IMR-90 (cell line): ENCODE measurements at regions not wholly inside any gene's neighbourhood (a gene's known extent, or its start where the extent isn't known, plus 50 kb on each side); places are given as distances from the start of the nearest gene placed in this dataset.

Experiments
- ATAC-seq: fragments of 200-7000 bp; cut with Tn5 transposase; 2 replicates; pipeline ENCODE4 v1.9.1; 2020; ENCODE audit warnings: low read depth, mild to moderate bottlenecking, moderate library complexity
- BruUV-seq: library from RNA; stranded (reverse); fragments of 400-500 nt; replicated peaks from 2 replicates; lab custom pipeline; 2021; lab: Mats Ljungman, UMichigan
- CTCF ChIA-PET: fragments of 300-600 bp; formaldehyde crosslinking; extraction: SDS; loops from one replicate; lab custom pipeline; 2021; ENCODE audit warnings: antibody characterized with exemption; lab: Yijun Ruan, JAX
- POLR2A ChIA-PET: fragments of 300-600 bp; sonication (Branson Sonifier 250); formaldehyde crosslinking; loops from one replicate; lab custom pipeline; 2022; ENCODE audit warnings: antibody characterized with exemption; ENCODE audit not compliant: unreplicated experiment; lab: Charles Lee
- DNase-seq: peaks from one replicate; pipeline ENCODE4 v3.0.0; 2013
- H2AFZ ChIP-seq: replicated peaks from 2 replicates; pipeline ENCODE3; 2013; ENCODE audit warnings: low read length, mild to moderate bottlenecking; ENCODE audit not compliant: poor library complexity
- H2AK5ac ChIP-seq: 2 replicates; pipeline ENCODE4 v1.6.1; 2013; ENCODE audit warnings: low read depth, low read length, inconsistent platforms
- H2AK9ac ChIP-seq: replicated peaks from 2 replicates; pipeline ENCODE3; 2013; ENCODE audit warnings: mild to moderate bottlenecking, low read depth, low read length, moderate library complexity; ENCODE audit not compliant: poor library complexity
- H2BK120ac ChIP-seq: 2 replicates; pipeline ENCODE4 v1.6.1; 2013; ENCODE audit warnings: low read depth, low read length, inconsistent platforms
- H2BK15ac ChIP-seq: 3 replicates; pipeline ENCODE4 v1.6.1; 2013; ENCODE audit warnings: low read depth, low read length, inconsistent platforms
- H2BK20ac ChIP-seq: 2 replicates; pipeline ENCODE4 v1.6.1; 2013; ENCODE audit warnings: low read depth, mild to moderate bottlenecking, inconsistent platforms, low read length, moderate library complexity
- H2BK5ac ChIP-seq: 2 replicates; pipeline ENCODE4 v1.6.1; 2013; ENCODE audit warnings: mild to moderate bottlenecking, low read depth, low read length, inconsistent platforms; ENCODE audit not compliant: poor library complexity, severe bottlenecking
- H3K14ac ChIP-seq: replicated peaks from 2 replicates; pipeline ENCODE4 v1.6.1; 2013; ENCODE audit warnings: low read depth, low read length, inconsistent platforms
- H3K18ac ChIP-seq: 2 replicates; pipeline ENCODE4 v1.6.1; 2013; ENCODE audit warnings: low read depth, low read length, control low read depth
- H3K23ac ChIP-seq: 2 replicates; pipeline ENCODE4 v1.6.1; 2013; ENCODE audit warnings: low read depth, low read length, inconsistent platforms
- H3K27ac ChIP-seq: 2 replicates; pipeline ENCODE4 v1.5.1; 2013; ENCODE audit warnings: mild to moderate bottlenecking, control low read depth, low read length; ENCODE audit not compliant: insufficient read depth
- H3K27me3 ChIP-seq: 2 replicates; pipeline ENCODE4 v1.6.1; 2013; ENCODE audit warnings: low read length; ENCODE audit not compliant: control insufficient read depth, insufficient read depth
- H3K36me3 ChIP-seq: 2 replicates; pipeline ENCODE4 v1.6.1; 2013; ENCODE audit warnings: low read length, mixed read lengths; ENCODE audit not compliant: control insufficient read depth, insufficient read depth
- H3K4ac ChIP-seq: 2 replicates; pipeline ENCODE4 v1.6.1; 2013; ENCODE audit warnings: low read depth, low read length, inconsistent platforms
- H3K4me1 ChIP-seq: 2 replicates; pipeline ENCODE4 v1.6.1; 2013; ENCODE audit warnings: low read length, mixed read lengths; ENCODE audit not compliant: control insufficient read depth, insufficient read depth
- H3K4me2 ChIP-seq: 2 replicates; pipeline ENCODE4 v1.6.1; 2013; ENCODE audit warnings: low read depth, mild to moderate bottlenecking, control low read depth, low read length, moderate library complexity
- H3K4me3 ChIP-seq: 2 replicates; pipeline ENCODE4 v1.5.1; 2013; ENCODE audit warnings: low read depth, mild to moderate bottlenecking, control low read depth, low read length, moderate library complexity; ENCODE audit not compliant: insufficient read depth
- H3K56ac ChIP-seq: 2 replicates; pipeline ENCODE4 v1.6.1; 2013; ENCODE audit warnings: low read length, inconsistent platforms; ENCODE audit not compliant: insufficient read depth; ENCODE audit errors: extremely low read depth
- H3K79me1 ChIP-seq, 2 experiments: 2 replicates each; pipeline ENCODE4 v1.6.1; 2013; ENCODE audit warnings: low read length in 2 of 2, inconsistent platforms in 1 of 2, low read depth in 1 of 2
- H3K9ac ChIP-seq: 2 replicates; pipeline ENCODE4 v1.6.1; 2013; ENCODE audit warnings: low read depth, low read length, control low read depth
- H3K9me1 ChIP-seq: 2 replicates; pipeline ENCODE4 v1.6.1; 2013; ENCODE audit warnings: low read length, inconsistent platforms; ENCODE audit not compliant: insufficient read depth
- H3K9me3 ChIP-seq: 2 replicates; pipeline ENCODE4 v1.6.1; 2013; ENCODE audit warnings: low read length; ENCODE audit not compliant: control insufficient read depth, insufficient read depth
- H4K20me1 ChIP-seq: 2 replicates; pipeline ENCODE4 v1.6.1; 2013; ENCODE audit warnings: low read length, inconsistent platforms; ENCODE audit not compliant: insufficient read depth
- H4K5ac ChIP-seq: 2 replicates; pipeline ENCODE4 v1.6.1; 2013; ENCODE audit warnings: mild to moderate bottlenecking, low read depth, low read length, control low read depth
- H4K8ac ChIP-seq, 2 experiments: 2 replicates each; pipeline ENCODE4 v1.6.1; 2013; ENCODE audit warnings: low read depth in 2 of 2, low read length in 2 of 2, control low read depth in 1 of 2, inconsistent platforms in 1 of 2
- H4K91ac ChIP-seq: 2 replicates; pipeline ENCODE4 v1.6.1; 2013; ENCODE audit warnings: low read depth, low read length, inconsistent platforms; ENCODE audit not compliant: insufficient read depth
- BHLHE40 ChIP-seq: fragments of 150-350 bp; IDR thresholded peaks from 2 replicates; pipeline ENCODE4 v1.6.1; 2016; ENCODE audit warnings: mild to moderate bottlenecking, low read depth, low read length
- CEBPB ChIP-seq: IDR thresholded peaks from 2 replicates; pipeline ENCODE4 v1.6.1; 2012; ENCODE audit warnings: low read depth, low read length, improper control_type of control experiment
- CHD1 ChIP-seq: IDR thresholded peaks from 2 replicates; pipeline ENCODE4 v1.6.1; 2012; ENCODE audit warnings: low read depth, low read length, improper control_type of control experiment
- CTCF ChIP-seq: conservative IDR thresholded peaks from 2 replicates; pipeline ENCODE4 v1.5.1; 2012; ENCODE audit warnings: mild to moderate bottlenecking, low read depth, low read length, improper control_type of control experiment
- ELK1 ChIP-seq: fragments of 150-350 bp; IDR thresholded peaks from 2 replicates; pipeline ENCODE4 v1.6.1; 2016; ENCODE audit warnings: low read depth, mild to moderate bottlenecking, low read length, moderate library complexity, borderline replicate concordance
- FOS ChIP-seq: fragments of 150-350 bp; IDR thresholded peaks from 2 replicates; pipeline ENCODE4 v1.6.1; 2016; ENCODE audit warnings: low read depth, low read length
- MAFK ChIP-seq: IDR thresholded peaks from 2 replicates; pipeline ENCODE4 v1.6.1; 2012; ENCODE audit warnings: low read depth, low read length, improper control_type of control experiment
- MAZ ChIP-seq: IDR thresholded peaks from 2 replicates; pipeline ENCODE4 v1.6.1; 2012; ENCODE audit warnings: low read depth, mild to moderate bottlenecking, low read length, improper control_type of control experiment, moderate library complexity, borderline replicate concordance
- MXI1 ChIP-seq: IDR thresholded peaks from 2 replicates; pipeline ENCODE4 v1.6.1; 2012; ENCODE audit warnings: low read depth, mild to moderate bottlenecking, low read length, moderate library complexity, borderline replicate concordance
- NFE2L2 ChIP-seq: fragments of 150-350 bp; IDR thresholded peaks from 2 replicates; pipeline ENCODE4 v1.6.1; 2016; ENCODE audit warnings: low read depth, mild to moderate bottlenecking, low read length
- POLR2A ChIP-seq: IDR thresholded peaks from 2 replicates; pipeline ENCODE4 v1.6.1; 2012; ENCODE audit warnings: mild to moderate bottlenecking, low read depth, low read length
- RAD21 ChIP-seq: IDR thresholded peaks from 2 replicates; pipeline ENCODE4 v1.6.1; 2012; ENCODE audit warnings: low read length, improper control_type of control experiment
- RCOR1 ChIP-seq: IDR thresholded peaks from 2 replicates; pipeline ENCODE4 v1.6.1; 2012; ENCODE audit warnings: mild to moderate bottlenecking, low read length, improper control_type of control experiment; ENCODE audit not compliant: insufficient replicate concordance
- RFX5 ChIP-seq: IDR thresholded peaks from 2 replicates; pipeline ENCODE4 v1.8.0; 2012; ENCODE audit warnings: low read depth, mild to moderate bottlenecking, low read length, moderate library complexity
- SMC3 ChIP-seq: fragments of 150-350 bp; IDR thresholded peaks from 2 replicates; pipeline ENCODE4 v1.6.1; 2016; ENCODE audit warnings: low read depth, mild to moderate bottlenecking, antibody characterized with exemption, low read length, moderate library complexity
- USF2 ChIP-seq: fragments of 150-350 bp; IDR thresholded peaks from 2 replicates; pipeline ENCODE4 v1.6.1; 2017; ENCODE audit warnings: mild to moderate bottlenecking, antibody characterized with exemption, low read length, low read depth
- WGBS, 2 experiments: methylation state at CpG; one replicate each; pipeline versions ENCODE4 v1.1.5 to v1.1.7; 2013; ENCODE audit warnings: missing lambda C conversion rate in 2 of 2; ENCODE audit not compliant: insufficient read length in 1 of 2; ENCODE audit errors: extremely low coverage in 2 of 2; 5-methylcytosine and 5-hydroxymethylcytosine counted together
- dilution Hi-C: fragments of 300-500 bp; cut with HindIII; formaldehyde crosslinking; loops from one replicate; pipeline ENCODE4 v1.14.3; 2018; ENCODE audit warnings: low sequenced_read_pairs; ENCODE audit not compliant: unreplicated experiment
- in situ Hi-C: fragments of 300-500 bp; cut with MboI; formaldehyde crosslinking; loops from 3 replicates; pipeline ENCODE4 v1.14.3; 2019; ENCODE audit warnings: low sequenced_read_pairs, inconsistent platforms, mixed read lengths
- intact Hi-C: fragments of 100-400 bp; cut with micrococcal nuclease; formaldehyde crosslinking; loops from 2 replicates; pipeline ENCODE4 v1.10.0; 2022

DNA sequence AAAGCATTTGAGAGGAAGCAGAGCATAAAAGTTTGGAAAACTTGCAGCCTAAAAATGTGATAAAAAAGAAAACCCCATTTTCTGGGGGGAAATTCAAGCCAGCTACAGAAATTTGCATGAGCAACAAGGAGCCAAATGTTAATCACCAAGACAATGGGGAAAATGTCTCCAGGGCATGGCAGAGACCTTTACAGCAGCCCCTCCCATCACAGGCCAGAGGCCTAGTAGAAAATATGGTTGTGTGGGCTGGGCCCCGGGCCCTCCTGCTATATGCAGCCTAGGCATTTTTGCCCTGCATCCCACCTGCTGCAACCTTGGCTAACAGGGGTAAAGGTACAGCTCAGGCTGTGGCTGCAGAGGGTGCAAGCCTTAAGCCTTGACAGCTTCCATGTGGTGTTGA is 299.6 kb upstream of the NCAM2 start:
- no peak overlapping the region for H3K18ac ChIP-seq
- WGBS, 2 experiments = no CpG with 5 or more reads among the region's 1 CpG
- H3K4me2 ChIP-seq = no peak overlapping the region

More for the DNA sequence above, 299.6 kb upstream of the NCAM2 start:
- H2BK20ac ChIP-seq = no peak overlapping the region
- no peak overlapping the region for H3K9ac ChIP-seq
- no peaks in the 10 kb centered on the region for H4K20me1 ChIP-seq
- no peak overlapping the region for H3K4ac ChIP-seq
- no peak overlapping the region for H2AFZ ChIP-seq
- DNase-seq (no peak), ATAC-seq (no peak)
- no peak overlapping the region for H3K4me3 ChIP-seq
- H2BK5ac ChIP-seq = no peak overlapping the region
- H3K9me1 ChIP-seq = no peaks in the 10 kb centered on the region
- dilution Hi-C loops = no loop called here
- TF ChIP-seq USF2 = no peak
- TF ChIP-seq BHLHE40 = no peak
- no peak for TF ChIP-seq ELK1
- no peak for TF ChIP-seq MXI1
- TF ChIP-seq CTCF = no peak
- TF ChIP-seq RCOR1 = no peak
- TF ChIP-seq MAZ = no peak
- no peak for TF ChIP-seq POLR2A
- TF ChIP-seq FOS = no peak
- TF ChIP-seq CEBPB = no peak
- no peak for TF ChIP-seq NFE2L2
- no peak for TF ChIP-seq RFX5
- no peak for TF ChIP-seq MAFK
- TF ChIP-seq RAD21 = no peak
- TF ChIP-seq SMC3 = no peak
- TF ChIP-seq CHD1 = no peak
- intact Hi-C loops = no loop called here
- no peaks in the 10 kb centered on the region for H3K79me1 ChIP-seq
- H3K14ac ChIP-seq = no peak overlapping the region
- no peaks in the 10 kb centered on the region for H3K36me3 ChIP-seq
- H2BK120ac ChIP-seq = no peak overlapping the region
- H3K27ac ChIP-seq = no peak overlapping the region
- H3K27me3 ChIP-seq = no peaks in the 10 kb centered on the region
- no peak overlapping the region for H3K23ac ChIP-seq
- H2AK9ac ChIP-seq = no peak overlapping the region
- no peak overlapping the region for H2AK5ac ChIP-seq
- H3K4me1 ChIP-seq = no peaks in the 10 kb centered on the region
- H4K91ac ChIP-seq = no peak overlapping the region
- H4K5ac ChIP-seq = no peak overlapping the region
- POLR2A ChIA-PET = no interaction called here
- peaks cover 15% of the 10 kb centered on the region for H3K9me3 ChIP-seq
- CTCF ChIA-PET = no interaction called here
- in situ Hi-C loops = no loop called here
- H4K8ac ChIP-seq = no peak overlapping the region
- no TSS peak for BruUV-seq
- H2BK15ac ChIP-seq = no peak overlapping the region
- no peak overlapping the region for H3K56ac ChIP-seq
